BE2C (cell line): ENCODE measurements at regions not wholly inside any gene's neighbourhood (a gene's known extent, or its start where the extent isn't known, plus 50 kb on each side); places are given as distances from the start of the nearest gene placed in this dataset.

Source experiments
- DNase-seq: peaks from one replicate; pipeline ENCODE4 v3.0.0-alpha.2; 2020
- H3K27me3 ChIP-seq: fragments of 250-450 bp; sonication (Bioruptor Pico); 2 replicates; pipeline ENCODE4 v1.5.1; 2020; ENCODE audit warnings: mild to moderate bottlenecking
- H3K36me3 ChIP-seq: fragments of 250-450 bp; sonication (Bioruptor Pico); 2 replicates; pipeline ENCODE4 v1.5.1; 2020; ENCODE audit warnings: mild to moderate bottlenecking
- H3K4me1 ChIP-seq: fragments of 250-450 bp; sonication (Bioruptor Pico); 2 replicates; pipeline ENCODE4 v1.5.1; 2020
- H3K4me3 ChIP-seq: 2 replicates; pipeline ENCODE4 v1.5.1; 2011; ENCODE audit warnings: low read depth, low read length
- H3K9me3 ChIP-seq: fragments of 250-450 bp; sonication (Bioruptor Pico); 2 replicates; pipeline ENCODE4 v1.5.1; 2020
- TF ChIP-seq, protein P1 (sequence below): IDR thresholded peaks from 2 replicates; pipeline ENCODE4 v1.5.1; 2012; ENCODE audit warnings: mild to moderate bottlenecking, low read depth, low read length

DNA sequence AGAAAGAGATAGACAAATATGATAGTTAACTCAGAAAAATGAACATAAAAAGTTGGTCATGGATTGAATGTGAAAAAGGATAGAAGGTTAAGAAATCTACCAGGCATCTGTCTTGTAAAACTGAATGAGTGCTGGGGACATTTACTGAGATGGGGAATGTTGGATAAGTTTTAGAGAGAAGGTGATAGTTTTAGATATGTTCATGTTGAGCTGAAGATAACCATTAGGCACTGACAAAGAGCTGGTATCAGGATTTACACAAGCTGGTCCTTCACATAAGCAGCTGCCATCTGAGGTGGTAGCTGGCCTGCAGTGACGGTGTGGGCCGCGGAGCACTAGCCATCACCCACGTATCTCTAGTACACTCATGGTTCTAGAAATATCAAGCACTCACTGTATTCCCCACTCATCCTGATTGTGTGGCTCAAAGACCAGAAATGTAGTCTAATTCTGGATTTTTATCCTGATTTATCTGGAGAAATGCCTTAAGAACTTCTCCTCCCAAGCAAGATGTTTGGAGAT, 194.4 kb upstream of the KCNJ16 start:
- TF ChIP-seq, protein P1, sequence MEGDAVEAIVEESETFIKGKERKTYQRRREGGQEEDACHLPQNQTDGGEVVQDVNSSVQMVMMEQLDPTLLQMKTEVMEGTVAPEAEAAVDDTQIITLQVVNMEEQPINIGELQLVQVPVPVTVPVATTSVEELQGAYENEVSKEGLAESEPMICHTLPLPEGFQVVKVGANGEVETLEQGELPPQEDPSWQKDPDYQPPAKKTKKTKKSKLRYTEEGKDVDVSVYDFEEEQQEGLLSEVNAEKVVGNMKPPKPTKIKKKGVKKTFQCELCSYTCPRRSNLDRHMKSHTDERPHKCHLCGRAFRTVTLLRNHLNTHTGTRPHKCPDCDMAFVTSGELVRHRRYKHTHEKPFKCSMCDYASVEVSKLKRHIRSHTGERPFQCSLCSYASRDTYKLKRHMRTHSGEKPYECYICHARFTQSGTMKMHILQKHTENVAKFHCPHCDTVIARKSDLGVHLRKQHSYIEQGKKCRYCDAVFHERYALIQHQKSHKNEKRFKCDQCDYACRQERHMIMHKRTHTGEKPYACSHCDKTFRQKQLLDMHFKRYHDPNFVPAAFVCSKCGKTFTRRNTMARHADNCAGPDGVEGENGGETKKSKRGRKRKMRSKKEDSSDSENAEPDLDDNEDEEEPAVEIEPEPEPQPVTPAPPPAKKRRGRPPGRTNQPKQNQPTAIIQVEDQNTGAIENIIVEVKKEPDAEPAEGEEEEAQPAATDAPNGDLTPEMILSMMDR = no peak
- Histone ChIP-seq H3K27me3 (no peaks in the 10 kb centered on the region), H3K9me3 (no peaks in the 10 kb centered on the region), H3K4me1 (no peaks in the 10 kb centered on the region), H3K36me3 (no peaks in the 10 kb centered on the region), H3K4me3 (no peak overlapping the region)
- DNase-seq = no peak

DNA sequence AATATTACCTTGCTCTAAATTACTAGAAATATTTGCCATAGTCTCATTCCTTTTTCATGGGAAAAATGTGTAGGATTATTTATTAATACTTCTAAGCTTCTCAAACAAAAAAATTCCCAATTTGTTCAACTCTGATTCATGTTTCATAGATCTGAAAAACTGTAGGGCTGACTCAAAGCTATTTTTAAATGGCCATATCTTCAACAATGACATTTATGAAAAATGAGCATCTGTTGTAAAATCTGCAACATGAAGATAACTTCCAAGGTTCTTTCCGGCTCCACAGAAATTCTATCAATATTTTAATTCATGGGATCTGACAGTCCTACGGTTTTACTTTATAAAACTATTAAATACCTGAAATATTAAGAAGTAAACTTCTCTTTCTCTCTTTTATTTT, 192.7 kb upstream of the KCNJ16 start:
- Histone ChIP-seq H3K36me3 (no peaks in the 10 kb centered on the region), H3K4me3 (no peak overlapping the region), H3K27me3 (no peaks in the 10 kb centered on the region), H3K4me1 (no peaks in the 10 kb centered on the region), H3K9me3 (no peaks in the 10 kb centered on the region)
- no peak for DNase-seq
- TF ChIP-seq, protein P1 = no peak

- Histone ChIP-seq H3K4me1 (no peaks in the 10 kb centered on the region), H3K36me3 (no peaks in the 10 kb centered on the region), H3K9me3 (no peaks in the 10 kb centered on the region), H3K4me3 (no peak overlapping the region), H3K27me3 (no peaks in the 10 kb centered on the region)
- DNase-seq = no peak
- TF ChIP-seq, protein P1 = no peak
Observed at GRCh38 chr17:69883120-69883519, 191.9 kb upstream of the KCNJ16 start.

DNA sequence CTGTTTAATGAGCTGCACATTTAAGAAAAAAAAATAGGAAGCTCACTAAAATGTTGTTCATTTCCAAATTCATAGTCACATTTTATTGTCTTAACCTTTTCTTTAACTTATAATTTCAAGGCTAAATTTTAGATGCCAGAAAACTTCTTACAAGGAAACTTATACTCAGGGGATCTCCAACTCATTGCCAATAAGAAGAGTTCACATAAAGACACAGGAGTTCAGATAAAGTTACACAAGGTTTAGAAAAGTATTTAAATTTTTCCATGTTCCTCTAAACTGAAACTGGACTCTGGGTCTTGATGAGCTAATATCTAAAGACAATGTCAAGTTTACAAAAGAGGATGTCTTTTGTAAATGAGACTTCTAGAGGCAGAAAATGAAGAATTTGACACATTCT, 190.7 kb upstream of the KCNJ16 start:
- no peaks in the 10 kb centered on the region for H3K27me3 ChIP-seq
- no peak for DNase-seq

DNA sequence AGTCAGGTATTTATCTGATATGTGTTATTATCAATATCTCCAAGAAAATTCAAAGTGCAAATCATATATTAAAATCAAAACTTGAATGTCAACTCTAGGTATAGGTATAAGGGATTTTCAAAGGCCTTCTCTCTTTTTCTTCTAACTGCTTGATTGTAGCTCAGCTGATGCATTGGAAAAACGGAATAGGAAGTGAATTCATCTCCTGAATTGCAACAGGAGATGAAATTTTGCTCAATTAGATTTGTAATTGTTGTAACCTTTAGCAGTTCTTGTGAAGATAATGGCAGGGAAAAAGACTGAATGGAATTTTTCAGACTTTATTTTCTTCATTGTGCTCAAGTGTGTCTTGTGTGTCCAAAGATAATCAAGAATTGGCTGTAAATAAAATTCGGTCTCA, 190.2 kb upstream of the KCNJ16 start:
- Histone ChIP-seq H3K4me3 (no peak overlapping the region), H3K9me3 (no peaks in the 10 kb centered on the region), H3K36me3 (no peaks in the 10 kb centered on the region), H3K4me1 (no peaks in the 10 kb centered on the region), H3K27me3 (no peaks in the 10 kb centered on the region)
- DNase-seq = no peak
- TF ChIP-seq, protein P1 = no peak

More for the DNA sequence above, 190.7 kb upstream of the KCNJ16 start:
- Histone ChIP-seq H3K36me3 (no peaks in the 10 kb centered on the region), H3K4me1 (no peaks in the 10 kb centered on the region), H3K9me3 (no peaks in the 10 kb centered on the region), H3K4me3 (no peak overlapping the region)
- TF ChIP-seq, protein P1 = no peak

DNA sequence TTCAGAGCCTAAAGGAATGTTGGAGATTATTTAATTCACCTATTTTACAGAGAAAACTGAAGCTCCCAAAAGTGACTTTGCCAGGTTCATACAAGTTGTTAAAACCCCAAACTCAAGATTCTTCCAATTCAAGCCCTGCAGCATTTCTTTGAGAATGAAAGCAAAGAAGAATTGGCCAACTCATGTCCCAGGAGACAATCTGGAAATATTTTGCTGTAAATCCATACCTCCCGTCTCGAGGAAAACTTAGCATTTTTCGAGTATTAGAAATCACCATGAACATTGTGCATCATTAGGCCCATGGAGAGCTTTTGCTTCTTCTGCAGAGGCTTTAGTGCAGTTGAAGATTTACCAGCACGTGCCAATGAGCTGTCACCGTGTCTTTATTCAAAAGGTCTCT, 176.4 kb upstream of the KCNJ16 start:
- TF ChIP-seq, protein P1 = no peak
- no peaks in the 10 kb centered on the region for H3K9me3 ChIP-seq
- H3K27me3 ChIP-seq = no peaks in the 10 kb centered on the region
- no peaks in the 10 kb centered on the region for H3K4me1 ChIP-seq
- H3K4me3 ChIP-seq = no peak overlapping the region
- no peaks in the 10 kb centered on the region for H3K36me3 ChIP-seq
- no peak for DNase-seq
